Neural progenitor cell (in vitro differentiated cells): ENCODE measurements at regions not wholly inside any gene's neighbourhood (a gene's known extent, or its start where the extent isn't known, plus 50 kb on each side); places are given as distances from the start of the nearest gene placed in this dataset.
"Not testable (repeated sequence)": the region's sequence is repeated elsewhere in the genome, so short reads cannot be mapped to it uniquely, and the experiment has no call there.

Experiments
- DNase-seq: peaks from one replicate; pipeline ENCODE4 v3.0.0-alpha.2; 2016; ENCODE audit warnings: low spot score
- H2AFZ ChIP-seq: fragments of 200-600 bp; sonication (generic); replicated peaks from 2 replicates; pipeline ENCODE4 v1.6.1; 2016; ENCODE audit warnings: antibody characterized with exemption
- H3F3A ChIP-seq: fragments of 200-600 bp; sonication (generic); 2 replicates; pipeline ENCODE4 v1.6.1; 2016; ENCODE audit warnings: antibody characterized with exemption, low read depth
- H3K27ac ChIP-seq: fragments of 200-600 bp; sonication (generic); 2 replicates; pipeline ENCODE4 v1.5.1; 2016; ENCODE audit warnings: mild to moderate bottlenecking
- H3K27me3 ChIP-seq: fragments of 200-600 bp; sonication (generic); 2 replicates; pipeline ENCODE4 v1.6.1; 2016; ENCODE audit warnings: mild to moderate bottlenecking, moderate library complexity
- H3K36me3 ChIP-seq: fragments of 200-600 bp; sonication (generic); 2 replicates; pipeline ENCODE4 v1.5.1; 2016
- H3K4me1 ChIP-seq: fragments of 200-600 bp; sonication (generic); 2 replicates; pipeline ENCODE4 v1.6.1; 2016; ENCODE audit warnings: mixed run types
- H3K4me2 ChIP-seq: fragments of 200-600 bp; sonication (generic); 2 replicates; pipeline ENCODE4 v1.6.1; 2016
- H3K4me3 ChIP-seq: fragments of 200-600 bp; sonication (generic); 2 replicates; pipeline ENCODE4 v1.5.1; 2016
- H3K79me2 ChIP-seq: fragments of 200-600 bp; sonication (generic); 2 replicates; pipeline ENCODE4 v1.6.1; 2016; ENCODE audit warnings: low read depth
- H3K9ac ChIP-seq: fragments of 200-600 bp; sonication (generic); 2 replicates; pipeline ENCODE4 v1.6.1; 2016
- H3K9me3 ChIP-seq: fragments of 200-600 bp; sonication (generic); 2 replicates; pipeline ENCODE4 v1.5.1; 2016; ENCODE audit warnings: low read depth
- H4K20me1 ChIP-seq: fragments of 200-600 bp; sonication (generic); 2 replicates; pipeline ENCODE4 v1.6.1; 2016; ENCODE audit warnings: low read depth
- H3K27ac Mint-ChIP-seq: 3 replicates; pipeline ENCODE4 v1.8.0; 2021; ENCODE audit warnings: mixed read lengths
- H3K27me3 Mint-ChIP-seq: 2 replicates; pipeline ENCODE4 v1.8.0; 2022; ENCODE audit warnings: low read depth, mild to moderate bottlenecking, inconsistent platforms, moderate library complexity, mixed read lengths; ENCODE audit not compliant: insufficient read depth
- H3K36me3 Mint-ChIP-seq: 3 replicates; pipeline ENCODE4 v1.8.0; 2021; ENCODE audit warnings: mixed read lengths
- H3K4me1 Mint-ChIP-seq: 3 replicates; pipeline ENCODE4 v1.8.0; 2021; ENCODE audit warnings: mixed read lengths
- H3K4me3 Mint-ChIP-seq: 3 replicates; pipeline ENCODE4 v1.8.0; 2021; ENCODE audit warnings: mild to moderate bottlenecking, moderate library complexity, mixed read lengths
- H3K9me3 Mint-ChIP-seq: 3 replicates; pipeline ENCODE4 v1.8.0; 2020; ENCODE audit warnings: mixed read lengths
- EZH2 ChIP-seq: fragments of 200-600 bp; sonication (generic); IDR thresholded peaks from 2 replicates; pipeline ENCODE4 v1.6.1; 2017; ENCODE audit warnings: antibody characterized with exemption, mild to moderate bottlenecking, moderate library complexity
- EZH2phosphoT487 ChIP-seq: fragments of 200-600 bp; sonication (generic); IDR thresholded peaks from 2 replicates; pipeline ENCODE4 v1.6.1; 2017; ENCODE audit warnings: antibody characterized with exemption
- TF ChIP-seq, protein P1 (sequence below): fragments of 200-600 bp; sonication (generic); IDR thresholded peaks from 2 replicates; pipeline ENCODE4 v1.5.1; 2017; ENCODE audit warnings: antibody characterized with exemption, mild to moderate bottlenecking

DNA sequence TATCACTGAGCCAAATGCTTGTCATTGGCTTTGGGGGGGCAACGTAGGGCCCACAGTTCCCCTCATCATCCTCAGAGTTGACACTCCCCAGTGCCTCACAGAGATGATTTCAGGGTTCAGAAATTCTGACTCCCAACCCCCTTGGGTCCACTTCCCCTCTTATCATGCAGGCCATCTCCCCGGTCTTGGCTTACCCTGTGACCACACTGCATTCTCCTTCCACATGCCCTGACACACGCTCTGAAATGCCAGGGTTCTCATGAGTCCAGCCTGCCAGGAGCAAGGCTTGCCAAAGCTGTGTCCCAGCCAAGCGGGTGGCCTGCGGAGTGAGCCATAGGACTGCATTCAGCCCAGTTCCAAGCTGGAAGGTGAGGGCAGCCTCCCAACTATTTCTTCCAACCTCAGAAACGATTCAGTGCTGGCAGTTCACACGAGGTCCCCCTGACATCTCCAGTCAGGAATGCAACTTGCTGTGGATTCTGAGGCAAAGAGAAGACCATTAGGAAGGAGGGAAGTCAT is 101.2 kb downstream of the SMIM20 start:
- no peak overlapping the region for H2AFZ ChIP-seq
- H3K9me3 Mint-ChIP-seq = peaks cover 4% of the 10 kb centered on the region
- no peaks in the 10 kb centered on the region for H3K9me3 ChIP-seq
- no peaks in the 10 kb centered on the region for H3F3A ChIP-seq
- H3K4me2 ChIP-seq = no peak overlapping the region
- no peak overlapping the region for H3K4me3 ChIP-seq
- peaks cover 5% of the 10 kb centered on the region for H3K27me3 Mint-ChIP-seq
- no peaks in the 10 kb centered on the region for H3K36me3 ChIP-seq
- no peak overlapping the region for H3K27ac ChIP-seq
- no peaks in the 10 kb centered on the region for H3K79me2 ChIP-seq
- no peaks in the 10 kb centered on the region for H3K36me3 Mint-ChIP-seq
- no peak overlapping the region for H3K9ac ChIP-seq
- no peaks in the 10 kb centered on the region for H3K4me1 ChIP-seq
- no peak for TF ChIP-seq EZH2
- TF ChIP-seq, protein P1, sequence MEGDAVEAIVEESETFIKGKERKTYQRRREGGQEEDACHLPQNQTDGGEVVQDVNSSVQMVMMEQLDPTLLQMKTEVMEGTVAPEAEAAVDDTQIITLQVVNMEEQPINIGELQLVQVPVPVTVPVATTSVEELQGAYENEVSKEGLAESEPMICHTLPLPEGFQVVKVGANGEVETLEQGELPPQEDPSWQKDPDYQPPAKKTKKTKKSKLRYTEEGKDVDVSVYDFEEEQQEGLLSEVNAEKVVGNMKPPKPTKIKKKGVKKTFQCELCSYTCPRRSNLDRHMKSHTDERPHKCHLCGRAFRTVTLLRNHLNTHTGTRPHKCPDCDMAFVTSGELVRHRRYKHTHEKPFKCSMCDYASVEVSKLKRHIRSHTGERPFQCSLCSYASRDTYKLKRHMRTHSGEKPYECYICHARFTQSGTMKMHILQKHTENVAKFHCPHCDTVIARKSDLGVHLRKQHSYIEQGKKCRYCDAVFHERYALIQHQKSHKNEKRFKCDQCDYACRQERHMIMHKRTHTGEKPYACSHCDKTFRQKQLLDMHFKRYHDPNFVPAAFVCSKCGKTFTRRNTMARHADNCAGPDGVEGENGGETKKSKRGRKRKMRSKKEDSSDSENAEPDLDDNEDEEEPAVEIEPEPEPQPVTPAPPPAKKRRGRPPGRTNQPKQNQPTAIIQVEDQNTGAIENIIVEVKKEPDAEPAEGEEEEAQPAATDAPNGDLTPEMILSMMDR = no peak
- no peak for TF ChIP-seq EZH2phosphoT487
- H3K27me3 ChIP-seq = no peaks in the 10 kb centered on the region
- H3K4me1 Mint-ChIP-seq = no peaks in the 10 kb centered on the region
- no peak overlapping the region for H3K27ac Mint-ChIP-seq
- no peak overlapping the region for H3K4me3 Mint-ChIP-seq
- DNase-seq = no peak
- H4K20me1 ChIP-seq = no peaks in the 10 kb centered on the region

GRCh38 chr4:26015906-26016305 is 101.9 kb downstream of the SMIM20 start:
- Histone ChIP-seq H3K36me3 (no peaks in the 10 kb centered on the region), H4K20me1 (no peaks in the 10 kb centered on the region), H3F3A (no peaks in the 10 kb centered on the region), H3K27me3 (no peaks in the 10 kb centered on the region), H3K4me2 (no peak overlapping the region), H3K79me2 (no peaks in the 10 kb centered on the region), H3K9ac (no peak overlapping the region), H3K27ac (no peak overlapping the region), H3K9me3 (no peaks in the 10 kb centered on the region), H3K4me3 (no peak overlapping the region), H3K4me1 (no peaks in the 10 kb centered on the region), H2AFZ (no peak overlapping the region)
- Mint-ChIP-seq H3K36me3 (no peaks in the 10 kb centered on the region), H3K27me3 (peaks cover 2% of the 10 kb centered on the region), H3K4me1 (no peaks in the 10 kb centered on the region), H3K27ac (no peak overlapping the region), H3K9me3 (no peaks in the 10 kb centered on the region), H3K4me3 (no peak overlapping the region)
- no peak for DNase-seq
- TF ChIP-seq, protein P1 = no peak
- no peak for TF ChIP-seq EZH2phosphoT487
- no peak for TF ChIP-seq EZH2

GRCh38 chr4:26017531-26017930 is 103.5 kb downstream of the SMIM20 start:
- no peaks in the 10 kb centered on the region for H3K27me3 ChIP-seq
- H3K4me1 Mint-ChIP-seq = no peaks in the 10 kb centered on the region
- peaks cover 2% of the 10 kb centered on the region for H3K27me3 Mint-ChIP-seq
- H3K4me2 ChIP-seq = no peak overlapping the region
- H3K27ac Mint-ChIP-seq = no peak overlapping the region
- no peaks in the 10 kb centered on the region for H3K9me3 Mint-ChIP-seq
- DNase-seq = no peak
- no peak overlapping the region for H3K4me3 ChIP-seq
- H3K79me2 ChIP-seq = no peaks in the 10 kb centered on the region
- H3K36me3 ChIP-seq = no peaks in the 10 kb centered on the region
- no peak overlapping the region for H3K27ac ChIP-seq
- H3F3A ChIP-seq = no peaks in the 10 kb centered on the region
- no peak overlapping the region for H3K9ac ChIP-seq
- no peak overlapping the region for H2AFZ ChIP-seq
- H3K4me3 Mint-ChIP-seq = no peak overlapping the region
- H3K36me3 Mint-ChIP-seq = no peaks in the 10 kb centered on the region
- no peaks in the 10 kb centered on the region for H3K9me3 ChIP-seq
- H3K4me1 ChIP-seq = no peaks in the 10 kb centered on the region
- TF ChIP-seq EZH2phosphoT487 (no peak), EZH2 (no peak)
- TF ChIP-seq, protein P1 = no peak
- H4K20me1 ChIP-seq = no peaks in the 10 kb centered on the region

DNA sequence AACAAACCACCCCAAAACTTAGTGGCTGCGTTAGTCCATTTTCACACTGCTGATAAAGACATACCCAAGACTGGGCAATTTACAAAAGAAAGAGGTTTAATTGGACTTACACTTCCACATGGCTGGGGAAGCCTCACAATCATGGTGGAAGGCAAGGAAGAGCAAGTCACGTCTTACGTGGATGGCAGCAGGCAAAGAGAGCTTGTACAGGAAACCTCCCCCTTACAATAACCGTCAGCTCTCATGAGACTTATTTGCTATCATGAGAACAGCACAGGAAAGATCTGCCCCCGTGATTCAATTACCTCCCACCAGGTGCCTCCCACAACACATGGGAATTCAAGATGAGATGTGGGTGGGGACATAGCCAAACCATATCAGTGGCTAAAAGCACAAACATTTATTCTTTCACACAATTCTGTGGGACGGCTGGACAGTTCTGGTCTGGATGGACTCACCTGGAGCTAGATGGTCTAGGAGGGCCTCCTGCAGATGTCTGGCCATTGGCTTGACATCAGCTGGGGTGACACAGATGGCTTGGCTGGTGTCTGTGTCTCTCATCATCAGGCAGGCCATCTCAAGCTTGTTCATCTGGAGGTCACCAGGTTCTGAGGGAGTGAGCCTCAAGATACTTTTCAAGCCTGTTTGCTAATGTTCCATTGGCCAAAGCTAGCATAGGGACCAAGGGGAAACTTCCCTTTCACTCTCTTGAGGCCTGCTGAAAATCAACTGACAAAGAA is 104.1 kb downstream of the SMIM20 start:
- not testable (repeated sequence) for H3K9ac ChIP-seq, H3K4me3 Mint-ChIP-seq, H3K9me3 ChIP-seq, H3K27ac ChIP-seq, H2AFZ ChIP-seq, H3K4me1 Mint-ChIP-seq, H3K27ac Mint-ChIP-seq, H3K9me3 Mint-ChIP-seq, H3F3A ChIP-seq, H3K4me2 ChIP-seq, H3K4me1 ChIP-seq, H3K36me3 Mint-ChIP-seq, DNase-seq, H3K27me3 ChIP-seq, H3K27me3 Mint-ChIP-seq, H4K20me1 ChIP-seq, H3K79me2 ChIP-seq, H3K36me3 ChIP-seq, H3K4me3 ChIP-seq
